ENCODE measurements at regions not wholly inside any gene's neighbourhood (a gene's known extent, or its start where the extent isn't known, plus 50 kb on each side); places are given as distances from the start of the nearest gene placed in this dataset.

GRCh38 chr4:138410266-138410665 lies 168.1 kb upstream of the SLC7A11 start:
- no peak overlapping the region for H3K27ac ChIP-seq
- no peak for DNase-seq (ENCODE audit: low spot score)
- H3K4me3 ChIP-seq = no peak overlapping the region
- no peaks in the 10 kb centered on the region for H3K9me3 ChIP-seq
- H3K4me1 ChIP-seq (replicated peaks) = no peaks in the 10 kb centered on the region
- H3K36me3 ChIP-seq = no peaks in the 10 kb centered on the region
- TF ChIP-seq CTCF (IDR thresholded peaks at IDR 0.05) (no peak), POLR2A (IDR thresholded peaks at IDR 0.05) (no peak), POLR2AphosphoS5 (IDR thresholded peaks at IDR 0.05) (no peak)
- intact Hi-C loops (cut with DNase I) = no loop called here
- H3K27me3 ChIP-seq (replicated peaks; ENCODE audit: insufficient read depth) = no peaks in the 10 kb centered on the region

GRCh38 chr4:138409670-138410069 lies 167.5 kb upstream of the SLC7A11 start:
- whole genome bisulfite sequencing = 91% methylated on average over 3 of the region's 3 CpGs
- no peak for TF ChIP-seq POLR2AphosphoS5 (IDR thresholded peaks at IDR 0.05)
- no peak for TF ChIP-seq CTCF (IDR thresholded peaks at IDR 0.05)
- no peak for TF ChIP-seq POLR2A (IDR thresholded peaks at IDR 0.05)
- DNase-seq (ENCODE audit: low spot score) = no peak
- Histone ChIP-seq H3K4me3 (no peak overlapping the region), H3K9me3 (no peaks in the 10 kb centered on the region), H3K36me3 (no peaks in the 10 kb centered on the region), H3K27ac (no peak overlapping the region), H3K4me1 (replicated peaks) (no peaks in the 10 kb centered on the region), H3K27me3 (replicated peaks; ENCODE audit: insufficient read depth) (no peaks in the 10 kb centered on the region)
- intact Hi-C loops (cut with DNase I) = no loop called here

GRCh38 chr4:138408758-138409157 lies 166.6 kb upstream of the SLC7A11 start:
- Histone ChIP-seq H3K27me3 (replicated peaks; ENCODE audit: insufficient read depth) (no peaks in the 10 kb centered on the region), H3K4me3 (no peak overlapping the region), H3K9me3 (no peaks in the 10 kb centered on the region), H3K4me1 (replicated peaks) (no peaks in the 10 kb centered on the region), H3K27ac (no peak overlapping the region), H3K36me3 (no peaks in the 10 kb centered on the region)
- no peak for DNase-seq (ENCODE audit: low spot score)
- intact Hi-C loops (cut with DNase I) = no loop called here
- TF ChIP-seq POLR2A (IDR thresholded peaks at IDR 0.05) = no peak
- 65% methylated on average over 2 of the region's 2 CpGs for WGBS

- intact Hi-C loops (cut with DNase I) = no loop called here
- Histone ChIP-seq H3K4me1 (replicated peaks) (no peaks in the 10 kb centered on the region), H3K27ac (no peak overlapping the region), H3K9me3 (no peaks in the 10 kb centered on the region), H3K36me3 (no peaks in the 10 kb centered on the region), H3K27me3 (replicated peaks; ENCODE audit: insufficient read depth) (no peaks in the 10 kb centered on the region), H3K4me3 (no peak overlapping the region)
- DNase-seq (ENCODE audit: low spot score) = no peak
- 22% methylated on average over 3 of the region's 3 CpGs for WGBS
- TF ChIP-seq CTCF (IDR thresholded peaks at IDR 0.05) (no peak), POLR2AphosphoS5 (IDR thresholded peaks at IDR 0.05) (no peak), POLR2A (IDR thresholded peaks at IDR 0.05) (no peak)
These were observed 165.2 kb upstream of the SLC7A11 start for GRCh38 chr4:138407329-138407728.

GRCh38 chr4:138406876-138407275 lies 164.7 kb upstream of the SLC7A11 start:
- H3K9me3 ChIP-seq = no peaks in the 10 kb centered on the region
- H3K27me3 ChIP-seq (replicated peaks; ENCODE audit: insufficient read depth) = no peaks in the 10 kb centered on the region
- no peak overlapping the region for H3K4me3 ChIP-seq
- TF ChIP-seq POLR2AphosphoS5 (IDR thresholded peaks at IDR 0.05) = no peak
- TF ChIP-seq CTCF (IDR thresholded peaks at IDR 0.05) = no peak
- no peak for DNase-seq (ENCODE audit: low spot score)
- H3K27ac ChIP-seq = no peak overlapping the region
- H3K36me3 ChIP-seq = no peaks in the 10 kb centered on the region
- WGBS = 0% methylated on average over 1 of the region's 1 CpG
- no peaks in the 10 kb centered on the region for H3K4me1 ChIP-seq (replicated peaks)
- intact Hi-C loops (cut with DNase I) = no loop called here
